MCF 10A (cell line): ENCODE measurements at regions not wholly inside any gene's neighbourhood (a gene's known extent, or its start where the extent isn't known, plus 50 kb on each side); places are given as distances from the start of the nearest gene placed in this dataset.

Source experiments
- BruUV-seq: library from RNA; stranded (reverse); fragments of 400-500 nt; replicated peaks from 2 replicates; lab custom pipeline; 2021; lab: Mats Ljungman, UMichigan
- CTCF ChIA-PET: fragments of 300-600 bp; sonication (Branson Sonifier 250); formaldehyde crosslinking; extraction: SDS; loops from one replicate; lab custom pipeline; 2021; ENCODE audit warnings: antibody characterized with exemption, inconsistent platforms; lab: Yijun Ruan, JAX
- POLR2A ChIA-PET: fragments of 300-600, 350-650 bp; sonication (Branson Sonifier 250); formaldehyde crosslinking; extraction: SDS; loops from one replicate; lab custom pipeline; 2020; ENCODE audit warnings: antibody characterized with exemption, inconsistent platforms; lab: Yijun Ruan, JAX
- DNase-seq: peaks from one replicate; pipeline ENCODE4 v3.0.0-alpha.2; 2018; ENCODE audit not compliant: unreplicated experiment
- H3K27ac Mint-ChIP-seq: one replicate; pipeline ENCODE4 v1.8.0; 2022; ENCODE audit warnings: mild to moderate bottlenecking, low read depth, mixed read lengths; ENCODE audit not compliant: unreplicated experiment
- H3K27me3 Mint-ChIP-seq: one replicate; pipeline ENCODE4 v1.8.0; 2022; ENCODE audit warnings: mixed read lengths; ENCODE audit not compliant: insufficient read depth, unreplicated experiment
- H3K36me3 Mint-ChIP-seq: one replicate; pipeline ENCODE4 v1.8.0; 2022; ENCODE audit warnings: mild to moderate bottlenecking, moderate library complexity, mixed read lengths; ENCODE audit not compliant: insufficient read depth, unreplicated experiment
- H3K4me1 Mint-ChIP-seq: one replicate; pipeline ENCODE4 v1.8.0; 2022; ENCODE audit warnings: mixed read lengths; ENCODE audit not compliant: insufficient read depth, unreplicated experiment
- H3K4me3 Mint-ChIP-seq: one replicate; pipeline ENCODE4 v1.8.0; 2022; ENCODE audit warnings: mild to moderate bottlenecking, moderate library complexity, mixed read lengths; ENCODE audit not compliant: unreplicated experiment
- H3K9me3 Mint-ChIP-seq: one replicate; pipeline ENCODE4 v1.8.0; 2022; ENCODE audit warnings: mixed read lengths; ENCODE audit not compliant: unreplicated experiment
- CTCF ChIP-seq: fragments of 200-600 bp; IDR thresholded peaks from one replicate; pipeline ENCODE4 v1.8.0; 2022; ENCODE audit warnings: antibody characterized with exemption, mild to moderate bottlenecking; ENCODE audit not compliant: unreplicated experiment
- intact Hi-C: fragments of 100-400 bp; cut with micrococcal nuclease; formaldehyde crosslinking; loops from 2 replicates; pipeline ENCODE4 v1.14.1; 2022

GRCh38 chr13:19239114-19239860 is 57.7 kb upstream of the TUBA3C start:
- H3K9me3 Mint-ChIP-seq = peaks cover 8% of the 10 kb centered on the region
- no peaks in the 10 kb centered on the region for H3K4me1 Mint-ChIP-seq
- no peaks in the 10 kb centered on the region for H3K36me3 Mint-ChIP-seq
- H3K27me3 Mint-ChIP-seq = no peaks in the 10 kb centered on the region
- H3K4me3 Mint-ChIP-seq = no peak overlapping the region
- intact Hi-C loops = no loop called here
- no peak overlapping the region for H3K27ac Mint-ChIP-seq
- no peak for DNase-seq
- TF ChIP-seq CTCF = no peak
- ChIA-PET POLR2A (interaction anchor here (0.6 to 0.9 kb wide), 2 partner anchors 14 to 724 kb away, joined by 3 read pairs; no protein-coding TSS in a partner anchor), CTCF (no interaction called here)
- BruUV-seq = no TSS peak
